Nephron (organoid): ENCODE measurements at regions not wholly inside any gene's neighbourhood (a gene's known extent, or its start where the extent isn't known, plus 50 kb on each side); places are given as distances from the start of the nearest gene placed in this dataset.

Experiments
- H3K27ac Mint-ChIP-seq, 3 experiments: 2 replicates each; pipeline ENCODE4 v1.8.0; 2020; ENCODE audit warnings: mixed read lengths in 3 of 3, mild to moderate bottlenecking in 2 of 3, moderate library complexity in 1 of 3
- H3K27me3 Mint-ChIP-seq: 2 replicates; pipeline ENCODE4 v1.8.0; 2021; ENCODE audit warnings: low read depth, mild to moderate bottlenecking, moderate library complexity, mixed read lengths
- H3K36me3 Mint-ChIP-seq: 2 replicates; pipeline ENCODE4 v1.8.0; 2020; ENCODE audit warnings: low read depth, mixed read lengths
- H3K4me1 Mint-ChIP-seq: 2 replicates; pipeline ENCODE4 v1.8.0; 2020; ENCODE audit warnings: mixed read lengths
- H3K4me3 Mint-ChIP-seq, 3 experiments: 2 replicates each; pipeline ENCODE4 v1.8.0; 2020; ENCODE audit warnings: mild to moderate bottlenecking in 3 of 3, mixed read lengths in 3 of 3, moderate library complexity in 2 of 3
- H3K9me3 Mint-ChIP-seq: 2 replicates; pipeline ENCODE4 v1.8.0; 2020; ENCODE audit warnings: mixed read lengths
- CTCF ChIP-seq, 3 experiments: fragments of 200-600 bp; sonication (generic); IDR thresholded peaks; one replicate each; pipeline ENCODE4 v1.5.0; 2021; ENCODE audit warnings: antibody characterized with exemption in 3 of 3; ENCODE audit not compliant: unreplicated experiment in 3 of 3

- no peak for TF ChIP-seq CTCF (IDR thresholded peaks at IDR 0.05; ENCODE audit: unreplicated experiment in 3 of 3)
- Mint-ChIP-seq H3K27ac (no peak overlapping the region), H3K4me3 (no peak overlapping the region), H3K4me1 (no peaks in the 10 kb centered on the region), H3K27me3 (peaks cover 3% of the 10 kb centered on the region), H3K9me3 (peaks cover 19% of the 10 kb centered on the region), H3K36me3 (no peaks in the 10 kb centered on the region)
These were observed 68.0 kb upstream of the GADL1 start for GRCh38 chr3:30962493-30962892.

GRCh38 chr3:30963223-30963722 is 68.8 kb upstream of the GADL1 start:
- Mint-ChIP-seq H3K4me3 (no peak overlapping the region), H3K27me3 (peaks cover 2% of the 10 kb centered on the region), H3K4me1 (no peaks in the 10 kb centered on the region), H3K9me3 (peaks cover 16% of the 10 kb centered on the region), H3K36me3 (no peaks in the 10 kb centered on the region), H3K27ac (no peak overlapping the region)
- TF ChIP-seq CTCF (IDR thresholded peaks at IDR 0.05; ENCODE audit: unreplicated experiment in 3 of 3) = no peak

- H3K4me3 Mint-ChIP-seq = no peak overlapping the region
- no peak for TF ChIP-seq CTCF (IDR thresholded peaks at IDR 0.05; ENCODE audit: unreplicated experiment in 3 of 3)
- no peaks in the 10 kb centered on the region for H3K4me1 Mint-ChIP-seq
- H3K27me3 Mint-ChIP-seq = no peaks in the 10 kb centered on the region
- H3K27ac Mint-ChIP-seq = no peak overlapping the region
- no peaks in the 10 kb centered on the region for H3K36me3 Mint-ChIP-seq
- peaks cover 5% of the 10 kb centered on the region for H3K9me3 Mint-ChIP-seq
These were observed 70.2 kb upstream of the GADL1 start for GRCh38 chr3:30964612-30965011.

- TF ChIP-seq CTCF (IDR thresholded peaks at IDR 0.05; ENCODE audit: unreplicated experiment in 3 of 3) = no peak
- Mint-ChIP-seq H3K27me3 (no peaks in the 10 kb centered on the region), H3K27ac (no peak overlapping the region), H3K4me1 (peaks cover 7% of the 10 kb centered on the region), H3K36me3 (no peaks in the 10 kb centered on the region), H3K4me3 (no peak overlapping the region), H3K9me3 (peaks cover 4% of the 10 kb centered on the region)
These were observed 72.4 kb upstream of the GADL1 start for GRCh38 chr3:30966896-30967295.

GRCh38 chr3:30970183-30970582 is 75.7 kb upstream of the GADL1 start:
- no peaks in the 10 kb centered on the region for H3K9me3 Mint-ChIP-seq
- no peak overlapping the region for H3K27ac Mint-ChIP-seq
- peaks cover 7% of the 10 kb centered on the region for H3K4me1 Mint-ChIP-seq
- no peak overlapping the region for H3K4me3 Mint-ChIP-seq
- TF ChIP-seq CTCF (IDR thresholded peaks at IDR 0.05; ENCODE audit: unreplicated experiment in 3 of 3) = peak in 1 of 3 experiments; percentile 11
- no peaks in the 10 kb centered on the region for H3K27me3 Mint-ChIP-seq
- no peaks in the 10 kb centered on the region for H3K36me3 Mint-ChIP-seq

GRCh38 chr3:30972449-30972848 is 78.0 kb upstream of the GADL1 start:
- Mint-ChIP-seq H3K9me3 (no peaks in the 10 kb centered on the region), H3K27me3 (no peaks in the 10 kb centered on the region), H3K27ac (no peak overlapping the region), H3K36me3 (no peaks in the 10 kb centered on the region), H3K4me1 (peaks cover 7% of the 10 kb centered on the region), H3K4me3 (no peak overlapping the region)
- TF ChIP-seq CTCF (IDR thresholded peaks at IDR 0.05; ENCODE audit: unreplicated experiment in 3 of 3) = no peak
